GM19328 (cell line): ENCODE measurements at regions not wholly inside any gene's neighbourhood (a gene's known extent, or its start where the extent isn't known, plus 50 kb on each side); places are given as distances from the start of the nearest gene placed in this dataset.
A peak's percentile ranks its signal among the peaks of the same experiment; 100 is the strongest.
"Not testable (repeated sequence)": the region's sequence is repeated elsewhere in the genome, so short reads cannot be mapped to it uniquely, and the experiment has no call there.

Source experiments
- ATAC-seq: cut with Tn5 transposase; IDR thresholded peaks from one replicate; pipeline ENCODE4 v1.9.1; 2021; ENCODE audit warnings: mild to moderate bottlenecking, moderate library complexity; ENCODE audit not compliant: unreplicated experiment

DNA sequence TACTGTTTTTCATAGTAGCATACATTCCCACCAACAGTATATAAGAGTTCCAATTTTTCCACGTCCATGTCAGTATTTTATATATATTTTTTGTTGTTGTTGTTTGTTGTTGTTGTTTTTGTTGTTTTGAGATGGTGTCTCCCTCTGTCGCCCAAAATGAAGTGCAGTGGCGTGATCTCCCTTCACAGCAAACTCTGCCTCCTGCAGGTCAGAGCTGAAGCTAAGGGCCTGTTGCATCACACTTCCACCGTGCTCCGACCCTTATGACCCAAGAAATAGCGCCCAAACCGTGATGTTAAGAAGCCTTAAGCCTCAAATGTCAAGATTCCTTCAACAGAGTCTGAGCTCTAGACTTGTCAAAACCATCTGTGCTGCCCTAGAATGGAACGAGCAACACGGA, 2032.3 kb downstream of the MRPL39 start:
- ATAC-seq, result no peak

- not testable (repeated sequence) for ATAC-seq
These were observed 2058.4 kb downstream of the MRPL39 start for GRCh38 chr21:23548924-23549323.

GRCh38 chr21:23543333-23543732, 2063.9 kb downstream of the MRPL39 start:
- no peak for ATAC-seq

- ATAC-seq, result no peak
These were observed 2065.2 kb downstream of the MRPL39 start for GRCh38 chr21:23542097-23542496.

- no peak for ATAC-seq
These were observed 2065.7 kb downstream of the MRPL39 start for GRCh38 chr21:23541571-23541970.

- ATAC-seq, result no peak
These were observed 2072.4 kb downstream of the MRPL39 start for GRCh38 chr21:23534850-23535249.

- ATAC-seq, result no peak
These were observed 2075.8 kb downstream of the MRPL39 start for GRCh38 chr21:23531444-23531843.

DNA sequence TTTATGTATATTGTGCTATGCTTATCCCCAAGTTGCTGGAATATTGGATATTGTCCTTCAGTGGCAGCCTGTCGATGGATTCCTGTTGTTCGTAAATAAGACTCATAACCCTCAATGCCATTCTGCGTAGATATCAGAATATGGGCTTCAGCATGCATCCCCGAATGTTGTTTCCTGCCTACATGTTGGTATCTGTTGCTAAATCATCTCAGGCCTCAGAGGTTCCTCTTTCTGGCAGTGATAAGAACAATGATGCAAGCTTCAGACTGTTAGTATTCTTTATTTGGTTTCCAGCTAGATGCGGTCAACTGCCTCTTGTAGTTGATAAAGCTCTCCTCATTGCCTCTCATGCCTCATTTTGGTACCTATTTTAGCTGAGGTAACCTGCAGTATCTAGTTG, 2082.6 kb downstream of the MRPL39 start:
- ATAC-seq, result no peak

GRCh38 chr21:23522751-23523150, 2084.5 kb downstream of the MRPL39 start:
- no peak for ATAC-seq

DNA sequence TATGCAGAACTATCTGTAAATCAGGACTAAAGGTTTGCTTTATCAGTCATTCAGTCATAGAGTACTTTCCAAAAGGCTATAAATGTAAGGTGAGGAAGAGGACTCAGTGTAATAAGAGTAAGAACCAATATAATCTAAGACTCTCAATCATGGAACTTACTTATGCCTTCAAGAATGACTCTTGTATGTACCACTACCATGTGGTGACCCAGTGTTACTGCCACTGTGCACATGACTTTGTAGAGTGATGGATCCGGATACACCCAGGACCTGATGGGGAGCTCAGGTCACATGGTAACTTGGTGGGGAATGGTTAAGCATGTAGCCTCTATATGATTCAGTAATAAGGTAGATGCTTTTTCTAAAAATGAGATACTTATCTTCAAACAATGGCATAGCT, 2099.8 kb downstream of the MRPL39 start:
- ATAC-seq, result no peak

DNA sequence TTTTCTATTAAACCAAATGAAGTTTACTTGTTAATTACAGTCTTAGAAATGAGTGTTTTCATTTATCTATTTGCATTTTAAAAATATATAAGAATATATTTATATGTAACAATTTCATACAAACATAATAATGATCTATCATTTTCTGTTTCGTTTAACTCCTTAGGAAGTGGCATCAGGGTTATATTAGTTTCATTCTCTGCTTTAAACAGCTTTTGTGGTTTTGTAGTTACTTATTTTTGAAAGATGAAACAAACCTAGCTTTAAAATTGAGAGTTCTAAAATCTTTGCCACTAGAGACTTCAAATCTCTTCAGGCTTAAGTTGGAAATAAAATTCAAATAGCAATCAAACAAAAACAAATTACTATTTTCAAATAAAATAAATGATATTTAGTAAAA, 2110.6 kb downstream of the MRPL39 start:
- ATAC-seq, result peak; percentile 65

GRCh38 chr21:23488245-23488644, 2119.0 kb downstream of the MRPL39 start:
- no peak for ATAC-seq

- ATAC-seq, result no peak
These were observed 2126.6 kb downstream of the MRPL39 start for GRCh38 chr21:23480591-23481270.

DNA sequence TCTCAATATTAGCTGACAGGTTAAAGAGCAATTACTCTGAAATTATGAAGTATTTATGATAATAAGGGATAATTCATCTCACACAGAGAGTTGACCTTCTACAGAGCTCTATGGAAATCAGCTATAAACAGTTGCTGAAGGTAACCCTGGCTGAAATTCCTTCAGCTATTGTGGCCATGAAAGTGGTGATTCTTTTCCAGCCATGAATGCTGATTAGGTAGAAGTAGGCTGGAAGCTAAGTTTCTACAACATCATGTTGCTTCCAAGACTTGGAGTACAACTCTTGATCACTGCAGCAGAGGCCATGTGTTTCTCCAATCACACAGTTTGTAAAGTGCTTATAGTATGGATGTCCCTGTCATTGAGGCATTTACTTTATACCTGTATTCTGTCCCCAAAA, 2128.9 kb downstream of the MRPL39 start:
- no peak for ATAC-seq

DNA sequence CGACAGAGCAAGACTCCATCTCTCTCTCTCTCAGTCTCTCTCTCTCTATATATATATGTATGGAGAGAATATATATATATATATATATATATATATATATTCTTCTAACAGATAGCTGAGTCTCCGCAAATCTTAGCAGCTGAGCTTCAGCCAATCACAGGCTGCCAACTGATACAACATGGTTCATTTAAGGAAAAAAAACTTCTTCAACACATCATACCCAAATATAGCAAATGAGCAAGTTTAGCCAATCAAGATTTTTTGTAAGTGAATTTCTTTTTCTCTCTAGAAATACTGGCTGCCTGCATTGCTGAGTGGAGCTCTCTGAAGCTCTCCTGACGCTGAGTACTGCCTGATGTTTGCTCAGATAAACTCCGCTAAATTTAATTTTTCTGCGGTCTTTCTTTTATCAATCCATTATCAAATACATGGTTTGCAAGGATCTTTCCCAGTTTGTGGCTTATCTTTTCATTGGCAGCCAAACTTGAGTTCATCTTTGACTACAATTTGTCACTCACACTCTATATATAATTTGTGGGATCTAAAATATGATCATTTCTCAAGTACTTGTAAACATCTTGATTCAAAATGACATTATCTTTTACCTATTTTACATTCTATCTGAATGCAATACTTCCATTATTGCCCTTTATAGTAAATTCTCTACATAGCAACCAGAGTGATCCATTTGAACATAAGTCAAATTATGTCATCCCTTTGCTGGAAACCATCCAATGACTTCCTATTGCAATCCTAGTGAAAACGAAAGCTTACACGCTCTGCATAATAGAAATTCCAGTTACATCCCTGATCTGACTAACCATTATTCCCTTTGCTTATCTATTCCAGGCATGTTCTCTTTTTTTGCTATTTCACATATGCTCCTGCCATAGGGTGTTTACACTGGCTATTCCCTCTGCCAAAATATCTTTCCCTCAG, 2131.7 kb downstream of the MRPL39 start:
- ATAC-seq, result no peak

GRCh38 chr21:23471877-23472276, 2135.4 kb downstream of the MRPL39 start:
- no peak for ATAC-seq

- ATAC-seq, result no peak
These were observed 2143.9 kb downstream of the MRPL39 start for GRCh38 chr21:23463365-23463764.

- no peak for ATAC-seq
These were observed 2151.6 kb downstream of the MRPL39 start for GRCh38 chr21:23455676-23456075.

GRCh38 chr21:23452384-23453083, 2154.7 kb downstream of the MRPL39 start:
- no peak for ATAC-seq

DNA sequence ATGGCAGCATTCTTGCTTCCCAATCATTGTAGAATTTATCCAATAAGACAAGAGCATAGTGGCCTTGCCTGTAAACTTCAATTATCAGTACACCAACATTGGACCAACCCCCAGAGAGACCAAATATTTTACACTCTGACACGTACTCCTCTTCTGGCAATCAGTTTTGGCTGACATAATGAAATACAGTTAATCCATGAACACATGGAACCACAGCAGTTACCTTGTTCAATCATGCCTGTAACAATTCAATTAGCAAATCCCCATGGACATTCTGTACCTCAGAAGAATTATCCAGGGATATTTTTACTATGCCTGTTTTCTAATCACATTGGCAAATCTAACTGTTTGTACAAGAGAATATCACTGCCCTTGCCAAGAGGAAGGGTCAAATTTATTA, 2162.0 kb downstream of the MRPL39 start:
- ATAC-seq, result no peak

- ATAC-seq, result no peak
These were observed 2169.2 kb downstream of the MRPL39 start for GRCh38 chr21:23438081-23438480.
